Activated naive CD4-positive, alpha-beta T cell treated with Interleukin-2 at 50 U/mL for 16 hours (primary cell): ENCODE measurements at regions not wholly inside any gene's neighbourhood (a gene's known extent, or its start where the extent isn't known, plus 50 kb on each side); places are given as distances from the start of the nearest gene placed in this dataset.
"Not testable (repeated sequence)": the region's sequence is repeated elsewhere in the genome, so short reads cannot be mapped to it uniquely, and the experiment has no call there.

Experiments used
- DNase-seq: peaks from one replicate; pipeline ENCODE4 v3.0.0-alpha.2; 2020

- DNase-seq: no peak
Measured at GRCh38 chr2:239818086-239818485, 207.1 kb downstream of the NDUFA10 start.

- DNase-seq: not testable (repeated sequence)
Measured at GRCh38 chr2:239817468-239818031, 207.6 kb downstream of the NDUFA10 start.

GRCh38 chr2:239816576-239817467 is 208.3 kb downstream of the NDUFA10 start:
- no peak for DNase-seq

- DNase-seq: no peak
Measured at GRCh38 chr2:239815671-239816070, 209.5 kb downstream of the NDUFA10 start.

- DNase-seq: no peak
Measured at GRCh38 chr2:239814861-239815601, 210.1 kb downstream of the NDUFA10 start.

- no peak for DNase-seq
Measured at GRCh38 chr2:239814116-239814860, 210.9 kb downstream of the NDUFA10 start.

GRCh38 chr2:239813261-239814115 is 211.7 kb downstream of the NDUFA10 start:
- no peak for DNase-seq

GRCh38 chr2:239811806-239812560 is 213.2 kb downstream of the NDUFA10 start:
- no peak for DNase-seq

GRCh38 chr2:239811111-239811781 is 213.9 kb downstream of the NDUFA10 start:
- DNase-seq: no peak

- no peak for DNase-seq
Measured at GRCh38 chr2:239809391-239809790, 215.8 kb downstream of the NDUFA10 start.

- DNase-seq: no peak
Measured at GRCh38 chr2:239807568-239807967, 217.6 kb downstream of the NDUFA10 start.

- no peak for DNase-seq
Measured at GRCh38 chr2:239806758-239807434, 218.2 kb downstream of the NDUFA10 start.

- no peak for DNase-seq
Measured at GRCh38 chr2:239806276-239806675, 218.9 kb downstream of the NDUFA10 start.

GRCh38 chr2:239805414-239805813 is 219.7 kb downstream of the NDUFA10 start:
- DNase-seq: no peak

GRCh38 chr2:239805043-239805329 is 220.2 kb downstream of the NDUFA10 start:
- no peak for DNase-seq

- no peak for DNase-seq
Measured at GRCh38 chr2:239804161-239805042, 220.7 kb downstream of the NDUFA10 start.

- DNase-seq: no peak
Measured at GRCh38 chr2:239803766-239804115, 221.4 kb downstream of the NDUFA10 start.

GRCh38 chr2:239803102-239803765 is 221.9 kb downstream of the NDUFA10 start:
- DNase-seq: no peak

GRCh38 chr2:239802185-239802649 is 222.9 kb downstream of the NDUFA10 start:
- no peak for DNase-seq
